GM18519 (cell line): ENCODE measurements at regions not wholly inside any gene's neighbourhood (a gene's known extent, or its start where the extent isn't known, plus 50 kb on each side); places are given as distances from the start of the nearest gene placed in this dataset.

ENCODE experiments used
- ATAC-seq: cut with Tn5 transposase; IDR thresholded peaks from one replicate; pipeline ENCODE4 v1.9.1; 2021; ENCODE audit warnings: mild to moderate bottlenecking, moderate library complexity; ENCODE audit not compliant: unreplicated experiment, low FRiP score

- ATAC-seq = no peak
These were observed 368.8 kb downstream of the RPRM start for GRCh38 chr2:153109793-153110192.

- no peak for ATAC-seq
These were observed 371.6 kb downstream of the RPRM start for GRCh38 chr2:153106802-153107477.

- no peak for ATAC-seq
These were observed 372.6 kb downstream of the RPRM start for GRCh38 chr2:153105829-153106578.

GRCh38 chr2:153101187-153101586 is 377.4 kb downstream of the RPRM start:
- ATAC-seq = no peak

GRCh38 chr2:153100151-153100550 is 378.4 kb downstream of the RPRM start:
- no peak for ATAC-seq

GRCh38 chr2:153098073-153098472 is 379.7 kb downstream of the ARL6IP6 start:
- no peak for ATAC-seq

GRCh38 chr2:153096272-153096671 is 377.9 kb downstream of the ARL6IP6 start:
- ATAC-seq = no peak

GRCh38 chr2:153091344-153091743 is 372.9 kb downstream of the ARL6IP6 start:
- ATAC-seq = no peak

GRCh38 chr2:153079315-153079714 is 360.9 kb downstream of the ARL6IP6 start:
- no peak for ATAC-seq

GRCh38 chr2:153077311-153077710 is 358.9 kb downstream of the ARL6IP6 start:
- ATAC-seq = no peak

GRCh38 chr2:153074207-153074606 is 355.8 kb downstream of the ARL6IP6 start:
- ATAC-seq = no peak

GRCh38 chr2:153072813-153073212 is 354.4 kb downstream of the ARL6IP6 start:
- no peak for ATAC-seq

GRCh38 chr2:153072077-153072476 is 353.7 kb downstream of the ARL6IP6 start:
- no peak for ATAC-seq

- ATAC-seq = no peak
These were observed 352.7 kb downstream of the ARL6IP6 start for GRCh38 chr2:153071090-153071489.

- ATAC-seq = no peak
These were observed 350.5 kb downstream of the ARL6IP6 start for GRCh38 chr2:153068915-153069314.

GRCh38 chr2:153068052-153068451 is 349.6 kb downstream of the ARL6IP6 start:
- no peak for ATAC-seq

GRCh38 chr2:153059338-153060052 is 341.1 kb downstream of the ARL6IP6 start:
- no peak for ATAC-seq

- ATAC-seq = no peak
These were observed 339.3 kb downstream of the ARL6IP6 start for GRCh38 chr2:153057743-153058142.

GRCh38 chr2:153055182-153055581 is 336.8 kb downstream of the ARL6IP6 start:
- no peak for ATAC-seq

- no peak for ATAC-seq
These were observed 334.6 kb downstream of the ARL6IP6 start for GRCh38 chr2:153052807-153053559.

- no peak for ATAC-seq
These were observed 328.8 kb downstream of the ARL6IP6 start for GRCh38 chr2:153047220-153047619.
